K562 (cell line): ENCODE measurements at regions not wholly inside any gene's neighbourhood (a gene's known extent, or its start where the extent isn't known, plus 50 kb on each side); places are given as distances from the start of the nearest gene placed in this dataset.

ENCODE experiments used
- ATAC-seq: fragments of 200-7000 bp; cut with Tn5 transposase; 3 replicates; pipeline ENCODE4 v1.9.1; 2020; ENCODE audit warnings: moderate library complexity
- BruUV-seq: library from RNA; stranded (reverse); fragments of 400-500 nt; replicated peaks from 2 replicates; lab custom pipeline; 2021; lab: Mats Ljungman, UMichigan
- CTCF ChIA-PET: fragments of 300-600 bp; formaldehyde crosslinking; extraction: SDS; loops from one replicate; lab custom pipeline; 2021; ENCODE audit warnings: low intra/inter-chr PET ratio; lab: Yijun Ruan, JAX
- POLR2A ChIA-PET: fragments of 300-600, 350-650 bp; sonication (Branson Sonifier 250); formaldehyde crosslinking; extraction: SDS; loops from one replicate; lab custom pipeline; 2021; ENCODE audit warnings: antibody characterized with exemption, inconsistent platforms; lab: Yijun Ruan, JAX
- DNase-seq, 4 experiments: peaks; one replicate each; pipeline versions ENCODE4 v3.0.0 to v3.0.0-alpha.2; 2011 to 2018; ENCODE audit warnings: low spot score in 3 of 4, mixed read lengths in 3 of 4; ENCODE audit errors: extremely low read depth in 1 of 4
- FAIRE-seq: peaks from 2 replicates; lab custom pipeline; 2011; peaks lifted over from hg19 to GRCh38; lab: Jason Lieb, UNC
- H2AFZ ChIP-seq: 2 replicates; pipeline ENCODE4 v1.6.0; 2011; ENCODE audit warnings: low read depth, low read length, control low read depth, inconsistent platforms
- H3K27ac ChIP-seq: fragments of 200-600 bp; 3 replicates; pipeline ENCODE4 v1.8.0; 2011; ENCODE audit warnings: low read depth, mild to moderate bottlenecking, control low read depth, inconsistent platforms, low read length, moderate library complexity, mixed read lengths; ENCODE audit errors: extremely low read depth
- H3K27me3 ChIP-seq, 2 experiments: fragments of 300-600 bp in 1 of 2; 2 replicates in 1 of 2; 3 replicates in 1 of 2; pipeline versions ENCODE4 v1.6.0 to v1.8.0; 2011; ENCODE audit warnings: inconsistent platforms in 2 of 2, low read length in 2 of 2, mild to moderate bottlenecking in 1 of 2, mixed read lengths in 1 of 2, moderate library complexity in 1 of 2; ENCODE audit not compliant: control insufficient read depth in 2 of 2, insufficient read depth in 2 of 2
- H3K36me3 ChIP-seq: fragments of 300-600 bp; 3 replicates; pipeline ENCODE4 v1.8.0; 2011; ENCODE audit warnings: mild to moderate bottlenecking, low read length, inconsistent platforms; ENCODE audit not compliant: control insufficient read depth, insufficient read depth
- H3K4me1 ChIP-seq, 2 experiments: fragments of 200-600 bp in 1 of 2; replicated peaks in 1 of 2; 2 replicates in 1 of 2; 3 replicates in 1 of 2; pipeline versions ENCODE4 v1.5.1 to v1.8.0; 2011; ENCODE audit warnings: inconsistent platforms in 2 of 2, low read length in 2 of 2, mild to moderate bottlenecking in 1 of 2, mixed read lengths in 1 of 2, moderate library complexity in 1 of 2; ENCODE audit not compliant: control insufficient read depth in 2 of 2, insufficient read depth in 2 of 2
- H3K4me2 ChIP-seq: 2 replicates; pipeline ENCODE4 v1.6.1; 2011; ENCODE audit warnings: low read length, control low read depth, inconsistent platforms, mixed read lengths; ENCODE audit not compliant: insufficient read depth
- H3K4me3 ChIP-seq: fragments of 200-600 bp; sonication (generic), shearing (Covaris generic); 2 replicates; pipeline ENCODE4 v1.5.1; 2016; ENCODE audit warnings: control low read depth, inconsistent platforms
- H3K79me2 ChIP-seq: fragments of 200-600 bp; 3 replicates; pipeline ENCODE4 v1.8.0; 2011; ENCODE audit warnings: low read length, inconsistent platforms; ENCODE audit not compliant: control insufficient read depth, insufficient read depth
- H3K9ac ChIP-seq, 2 experiments: 2 replicates each; pipeline versions ENCODE4 v1.6.0 to v1.6.1; 2011; ENCODE audit warnings: low read depth in 2 of 2, low read length in 2 of 2, control low read depth in 1 of 2, inconsistent platforms in 1 of 2, mild to moderate bottlenecking in 1 of 2, mixed read lengths in 1 of 2; ENCODE audit not compliant: insufficient read depth in 1 of 2
- H3K9me1 ChIP-seq: one replicate; pipeline ENCODE4 v1.6.0; 2011; ENCODE audit warnings: inconsistent platforms, mild to moderate bottlenecking, low read length, moderate library complexity; ENCODE audit not compliant: control insufficient read depth, insufficient read depth
- H3K9me3 ChIP-seq: replicated peaks from 2 replicates; pipeline ENCODE4 v1.5.1; 2011; ENCODE audit warnings: low read depth, low read length, inconsistent platforms; ENCODE audit not compliant: control insufficient read depth, insufficient read depth
- H4K20me1 ChIP-seq: replicated peaks from 2 replicates; pipeline ENCODE4 v1.6.1; 2011; ENCODE audit warnings: low read length, inconsistent platforms, mixed read lengths; ENCODE audit not compliant: control insufficient read depth, insufficient read depth
- CTBP1 ChIP-seq: fragments of 450-650 bp; IDR thresholded peaks from 2 replicates; pipeline ENCODE4 v1.6.1; 2016; ENCODE audit warnings: borderline replicate concordance
- ELF1 ChIP-seq: fragments of 200-800 bp; sonication (Bioruptor generic); IDR thresholded peaks from 2 replicates; pipeline ENCODE4 v1.6.1; 2016; ENCODE audit warnings: missing genetic modification characterization, missing compliant biosample characterization
- LEF1 ChIP-seq: fragments of 450-650 bp; IDR thresholded peaks from 2 replicates; pipeline ENCODE4 v1.6.1; 2016; ENCODE audit warnings: mild to moderate bottlenecking
- MECOM ChIP-seq: fragments of 250-450 bp; sonication (Bioruptor Pico); IDR thresholded peaks from 2 replicates; pipeline ENCODE4 v1.8.0; 2022; ENCODE audit warnings: inconsistent platforms
- MTF1 ChIP-seq: fragments of 250-450 bp; sonication (Bioruptor Pico); IDR thresholded peaks from 2 replicates; pipeline ENCODE4 v1.9.0; 2021; ENCODE audit warnings: moderate library complexity, mild to moderate bottlenecking, inconsistent platforms, borderline replicate concordance
- NCOR1 ChIP-seq: fragments of 450-650 bp; IDR thresholded peaks from 2 replicates; pipeline ENCODE4 v1.6.1; 2016; ENCODE audit warnings: mild to moderate bottlenecking, moderate library complexity
- NR1H2 ChIP-seq: sonication (generic); formaldehyde crosslinking; IDR thresholded peaks from 2 replicates; pipeline ENCODE4 v1.4.0; 2020; ENCODE audit warnings: mild to moderate bottlenecking, missing genetic modification reagents
- PML ChIP-seq: IDR thresholded peaks from 2 replicates; pipeline ENCODE4 v1.6.1; 2012; ENCODE audit warnings: low read length, inconsistent platforms
- PTBP1 ChIP-seq: fragments of 200-400 bp; formaldehyde crosslinking; IDR thresholded peaks from 2 replicates; pipeline ENCODE4 v1.6.1; 2017; ENCODE audit warnings: low read depth, low read length
- ZNF124 ChIP-seq: sonication (generic); formaldehyde crosslinking; IDR thresholded peaks from 2 replicates; pipeline ENCODE4 v1.8.1; 2022; ENCODE audit warnings: missing genetic modification reagents
- ZNF436 ChIP-seq: fragments of 250-450, 450-650 bp; sonication (Bioruptor Pico); formaldehyde crosslinking; IDR thresholded peaks from 2 replicates; pipeline ENCODE4 v1.7.0; 2020; ENCODE audit warnings: mild to moderate bottlenecking
- WGBS: fragments of 100-300 bp; shearing (Covaris generic); methylation state at CpG from one replicate; pipeline ENCODE4 v1.1.6; 2016; ENCODE audit warnings: low coverage, mixed read lengths; ENCODE audit not compliant: insufficient coverage; ENCODE audit errors: missing lambda C conversion rate; 5-methylcytosine and 5-hydroxymethylcytosine counted together
- in situ Hi-C: fragments of 300-500 bp; cut with MboI; formaldehyde crosslinking; loops from 4 replicates; pipeline ENCODE4 v1.15.0; 2018; ENCODE audit warnings: inconsistent platforms, mixed read lengths
- intact Hi-C: fragments of 100-400 bp; cut with micrococcal nuclease; formaldehyde crosslinking; loops from 2 replicates; pipeline ENCODE4 v1.14.2; 2022

GRCh38 chrX:137342969-137343368 lies 223.0 kb upstream of the ZIC3 start:
- ChIA-PET POLR2A (no interaction called here), CTCF (no interaction called here)
- Histone ChIP-seq H3K4me3 (no peak overlapping the region), H2AFZ (no peak overlapping the region), H3K9me3 (no peaks in the 10 kb centered on the region), H3K4me2 (no peak overlapping the region), H4K20me1 (no peaks in the 10 kb centered on the region), H3K27ac (no peak overlapping the region), H3K79me2 (no peaks in the 10 kb centered on the region), H3K9me1 (no peaks in the 10 kb centered on the region), H3K27me3 (no peaks in the 10 kb centered on the region)
- intact Hi-C loops, result no loop called here
- in situ Hi-C loops, result no loop called here
- ATAC-seq (no peak), FAIRE-seq (no peak)
- 0% methylated on average over 3 of the region's 3 CpGs for WGBS
- no peak for TF ChIP-seq ZNF124 (CRISPR knock-in tag)
- TF ChIP-seq CTBP1, result no peak
- no peak for TF ChIP-seq MECOM
- TF ChIP-seq PML, result no peak
- TF ChIP-seq ELF1, result no peak
- no peak for TF ChIP-seq ZNF436 (CRISPR knock-in tag)
- no peak for TF ChIP-seq LEF1
- TF ChIP-seq PTBP1, result no peak
- TF ChIP-seq NCOR1, result no peak
- TF ChIP-seq MTF1 (CRISPR knock-in tag), result no peak
- no peak for TF ChIP-seq NR1H2 (CRISPR knock-in tag)
- TF ChIP-seq, all 486 proteins: peak for 0
- Histone ChIP-seq H3K9ac (no peak overlapping the region), H3K4me1 (no peaks in the 10 kb centered on the region), H3K36me3 (no peaks in the 10 kb centered on the region)
- no peak for DNase-seq
- no TSS peak for BruUV-seq
